GM20000 (cell line): ENCODE measurements at regions not wholly inside any gene's neighbourhood (a gene's known extent, or its start where the extent isn't known, plus 50 kb on each side); places are given as distances from the start of the nearest gene placed in this dataset.

Experiments
- DNase-seq: peaks from one replicate; pipeline ENCODE4 v3.0.0; 2012; ENCODE audit warnings: low spot score
- TF ChIP-seq, protein P1 (sequence below): IDR thresholded peaks from 2 replicates; pipeline ENCODE4 v1.5.1; 2012; ENCODE audit warnings: mild to moderate bottlenecking, control low read depth; ENCODE audit errors: extremely low read depth, missing control alignments

- no peak for DNase-seq
- TF ChIP-seq, protein P1, sequence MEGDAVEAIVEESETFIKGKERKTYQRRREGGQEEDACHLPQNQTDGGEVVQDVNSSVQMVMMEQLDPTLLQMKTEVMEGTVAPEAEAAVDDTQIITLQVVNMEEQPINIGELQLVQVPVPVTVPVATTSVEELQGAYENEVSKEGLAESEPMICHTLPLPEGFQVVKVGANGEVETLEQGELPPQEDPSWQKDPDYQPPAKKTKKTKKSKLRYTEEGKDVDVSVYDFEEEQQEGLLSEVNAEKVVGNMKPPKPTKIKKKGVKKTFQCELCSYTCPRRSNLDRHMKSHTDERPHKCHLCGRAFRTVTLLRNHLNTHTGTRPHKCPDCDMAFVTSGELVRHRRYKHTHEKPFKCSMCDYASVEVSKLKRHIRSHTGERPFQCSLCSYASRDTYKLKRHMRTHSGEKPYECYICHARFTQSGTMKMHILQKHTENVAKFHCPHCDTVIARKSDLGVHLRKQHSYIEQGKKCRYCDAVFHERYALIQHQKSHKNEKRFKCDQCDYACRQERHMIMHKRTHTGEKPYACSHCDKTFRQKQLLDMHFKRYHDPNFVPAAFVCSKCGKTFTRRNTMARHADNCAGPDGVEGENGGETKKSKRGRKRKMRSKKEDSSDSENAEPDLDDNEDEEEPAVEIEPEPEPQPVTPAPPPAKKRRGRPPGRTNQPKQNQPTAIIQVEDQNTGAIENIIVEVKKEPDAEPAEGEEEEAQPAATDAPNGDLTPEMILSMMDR, result no peak
Measured at GRCh38 chr2:167871286-167871685, 376.1 kb downstream of the STK39 start.

DNA sequence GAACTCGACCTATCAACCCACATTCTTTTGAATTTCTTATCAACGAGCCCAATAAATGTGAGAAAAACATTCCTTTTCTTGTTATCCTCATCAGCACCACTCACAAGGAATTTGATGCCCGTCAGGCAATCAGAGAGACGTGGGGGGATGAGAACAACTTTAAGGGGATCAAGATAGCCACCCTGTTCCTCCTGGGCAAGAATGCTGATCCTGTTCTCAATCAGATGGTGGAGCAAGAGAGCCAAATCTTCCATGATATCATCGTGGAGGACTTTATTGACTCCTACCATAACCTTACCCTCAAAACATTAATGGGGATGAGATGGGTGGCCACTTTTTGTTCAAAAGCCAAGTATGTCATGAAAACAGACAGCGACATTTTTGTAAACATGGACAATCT is 378.2 kb downstream of the STK39 start:
- TF ChIP-seq, protein P1, result no peak
- no peak for DNase-seq

GRCh38 chr2:167863377-167863776 is 384.0 kb downstream of the STK39 start:
- TF ChIP-seq, protein P1, result no peak
- DNase-seq, result no peak

DNA sequence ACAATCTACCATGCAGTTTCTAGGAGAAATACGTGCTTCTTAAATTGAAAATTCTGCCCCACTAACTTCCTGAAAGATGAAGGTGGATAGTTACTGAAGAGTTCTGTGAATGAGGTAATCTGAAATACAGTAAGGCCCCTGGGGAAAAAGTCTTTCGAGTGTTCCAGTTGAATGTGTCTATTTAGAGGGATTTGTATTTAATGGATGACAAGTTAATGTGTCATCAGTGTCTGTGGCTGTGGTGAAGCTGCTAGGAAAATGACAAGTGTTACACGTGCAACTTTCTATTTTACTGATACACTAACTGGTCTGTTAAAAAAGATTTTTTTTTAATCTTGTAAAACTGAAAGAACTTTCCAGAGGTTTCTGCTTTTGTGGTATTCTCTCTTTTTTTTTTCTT is 384.6 kb downstream of the STK39 start:
- TF ChIP-seq, protein P1, result no peak
- peak; percentile 8 for DNase-seq

DNA sequence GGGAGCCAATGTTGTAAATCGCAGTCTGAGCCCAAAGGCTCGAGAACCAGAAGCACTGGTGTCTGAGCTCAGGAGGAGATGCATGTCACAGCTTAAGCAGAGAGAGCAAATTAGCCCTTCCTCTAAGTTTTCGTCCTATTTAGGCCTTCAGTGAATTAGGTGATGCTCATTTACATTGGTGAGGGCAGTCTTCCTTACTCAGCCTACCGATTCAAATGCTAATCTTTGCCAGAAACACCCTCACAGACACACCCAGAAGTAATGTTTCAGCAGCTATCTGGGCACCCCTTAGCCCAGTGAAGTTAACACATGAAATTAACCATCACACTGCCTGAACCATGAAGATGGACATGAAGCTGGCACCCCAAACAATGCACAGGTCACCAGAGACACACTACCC is 385.1 kb downstream of the STK39 start:
- TF ChIP-seq, protein P1, result no peak
- no peak for DNase-seq

DNA sequence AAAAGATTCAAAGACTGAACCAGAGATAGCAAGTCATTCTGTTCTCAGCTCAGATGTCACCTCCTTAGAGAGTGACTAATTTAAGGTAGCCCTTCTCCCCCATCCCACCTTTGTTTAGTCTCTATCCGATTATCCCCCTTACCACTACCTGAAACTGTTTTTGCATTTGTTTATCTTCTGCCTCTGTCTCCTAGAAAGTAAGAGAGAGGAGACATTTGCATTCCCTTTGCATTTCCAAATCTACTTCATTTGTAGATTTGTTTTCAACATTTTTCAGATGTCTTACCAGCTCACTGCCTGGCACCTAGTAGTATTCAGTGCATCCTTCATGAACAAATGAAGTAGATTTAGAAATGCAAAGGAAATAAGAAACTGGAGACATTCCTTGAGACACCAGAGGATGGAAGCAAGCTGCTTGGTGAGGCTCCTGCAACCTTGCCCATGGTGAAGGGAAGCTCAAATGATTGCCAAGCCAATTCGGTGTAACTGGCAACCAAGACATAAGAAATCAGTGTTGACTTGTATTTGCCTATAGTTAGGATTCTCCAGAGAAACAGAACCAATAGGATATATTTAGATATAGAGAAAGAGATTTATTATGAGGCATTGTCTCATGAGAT is 385.7 kb downstream of the STK39 start:
- TF ChIP-seq, protein P1, result no peak
- DNase-seq, result no peak

GRCh38 chr2:167860082-167860481 is 387.3 kb downstream of the STK39 start:
- TF ChIP-seq, protein P1, result no peak
- DNase-seq, result no peak
